D341Med (cell line): ENCODE measurements at regions not wholly inside any gene's neighbourhood (a gene's known extent, or its start where the extent isn't known, plus 50 kb on each side); places are given as distances from the start of the nearest gene placed in this dataset.

ENCODE experiments used
- DNase-seq: peaks from one replicate; pipeline ENCODE4 v3.0.0; 2012; ENCODE audit warnings: low spot score

GRCh38 chr11:86119077-86119476 is 50.2 kb upstream of the PICALM start:
- DNase-seq, result no peak
